NCI-H82 treated with DMSO at 0.1 percent for 48 hours (cell line): ENCODE measurements at regions not wholly inside any gene's neighbourhood (a gene's known extent, or its start where the extent isn't known, plus 50 kb on each side); places are given as distances from the start of the nearest gene placed in this dataset.

ENCODE experiments used
- DNase-seq: peaks from one replicate; lab custom pipeline; 2025; ENCODE audit not compliant: unreplicated experiment; lab: John Stamatoyannopoulos, UW

GRCh38 chr5:116847960-116848359 is 273.3 kb upstream of the SEMA6A start:
- no peak for DNase-seq

- DNase-seq, result no peak
Observed at GRCh38 chr5:116844015-116844414, 269.4 kb upstream of the SEMA6A start.

GRCh38 chr5:116842514-116842961 is 267.9 kb upstream of the SEMA6A start:
- no peak for DNase-seq

- DNase-seq, result no peak
Observed at GRCh38 chr5:116841734-116842133, 267.1 kb upstream of the SEMA6A start.

- no peak for DNase-seq
Observed at GRCh38 chr5:116838011-116838536, 263.5 kb upstream of the SEMA6A start.

GRCh38 chr5:116834796-116835515 is 260.3 kb upstream of the SEMA6A start:
- no peak for DNase-seq

GRCh38 chr5:116830079-116830478 is 255.5 kb upstream of the SEMA6A start:
- no peak for DNase-seq

GRCh38 chr5:116827078-116827477 is 252.5 kb upstream of the SEMA6A start:
- no peak for DNase-seq

GRCh38 chr5:116825486-116825885 is 250.9 kb upstream of the SEMA6A start:
- no peak for DNase-seq

GRCh38 chr5:116824751-116825438 is 250.3 kb upstream of the SEMA6A start:
- no peak for DNase-seq

- DNase-seq, result no peak
Observed at GRCh38 chr5:116814626-116815385, 240.2 kb upstream of the SEMA6A start.

- DNase-seq, result no peak
Observed at GRCh38 chr5:116813906-116814305, 239.3 kb upstream of the SEMA6A start.

- DNase-seq, result no peak
Observed at GRCh38 chr5:116813356-116813755, 238.7 kb upstream of the SEMA6A start.

- DNase-seq, result no peak
Observed at GRCh38 chr5:116810951-116811350, 236.3 kb upstream of the SEMA6A start.

- no peak for DNase-seq
Observed at GRCh38 chr5:116806836-116807235, 232.2 kb upstream of the SEMA6A start.

- DNase-seq, result no peak
Observed at GRCh38 chr5:116799401-116799800, 224.8 kb upstream of the SEMA6A start.

- DNase-seq, result no peak
Observed at GRCh38 chr5:116795189-116795588, 220.6 kb upstream of the SEMA6A start.

GRCh38 chr5:116789522-116789921 is 214.9 kb upstream of the SEMA6A start:
- DNase-seq, result no peak

GRCh38 chr5:116788851-116789403 is 214.3 kb upstream of the SEMA6A start:
- DNase-seq, result no peak

GRCh38 chr5:116787570-116787969 is 212.9 kb upstream of the SEMA6A start:
- no peak for DNase-seq

GRCh38 chr5:116785106-116785505 is 210.5 kb upstream of the SEMA6A start:
- DNase-seq, result no peak
